ENCODE measurements at regions not wholly inside any gene's neighbourhood (a gene's known extent, or its start where the extent isn't known, plus 50 kb on each side); places are given as distances from the start of the nearest gene placed in this dataset.

DNA sequence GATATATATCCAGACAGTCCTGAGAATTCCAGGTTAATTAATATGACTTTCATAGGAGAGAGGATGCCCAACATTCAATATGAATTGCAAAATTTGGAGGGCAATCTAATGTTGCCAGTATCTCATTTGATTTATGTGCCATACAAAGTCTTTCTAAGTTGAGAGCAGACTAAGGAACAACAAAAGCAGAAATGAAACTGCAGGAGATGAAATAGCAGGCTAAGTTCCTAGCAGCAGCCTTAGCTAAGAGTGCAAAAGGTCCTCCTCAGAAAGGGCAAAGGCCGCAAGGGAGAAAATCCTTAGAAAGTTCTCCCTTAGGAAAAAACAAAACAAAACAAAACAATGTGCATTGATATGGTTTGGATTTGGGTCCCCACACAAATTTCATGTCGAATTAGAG, 602.9 kb upstream of the HTR2C start:
- TF ChIP-seq, protein P1, sequence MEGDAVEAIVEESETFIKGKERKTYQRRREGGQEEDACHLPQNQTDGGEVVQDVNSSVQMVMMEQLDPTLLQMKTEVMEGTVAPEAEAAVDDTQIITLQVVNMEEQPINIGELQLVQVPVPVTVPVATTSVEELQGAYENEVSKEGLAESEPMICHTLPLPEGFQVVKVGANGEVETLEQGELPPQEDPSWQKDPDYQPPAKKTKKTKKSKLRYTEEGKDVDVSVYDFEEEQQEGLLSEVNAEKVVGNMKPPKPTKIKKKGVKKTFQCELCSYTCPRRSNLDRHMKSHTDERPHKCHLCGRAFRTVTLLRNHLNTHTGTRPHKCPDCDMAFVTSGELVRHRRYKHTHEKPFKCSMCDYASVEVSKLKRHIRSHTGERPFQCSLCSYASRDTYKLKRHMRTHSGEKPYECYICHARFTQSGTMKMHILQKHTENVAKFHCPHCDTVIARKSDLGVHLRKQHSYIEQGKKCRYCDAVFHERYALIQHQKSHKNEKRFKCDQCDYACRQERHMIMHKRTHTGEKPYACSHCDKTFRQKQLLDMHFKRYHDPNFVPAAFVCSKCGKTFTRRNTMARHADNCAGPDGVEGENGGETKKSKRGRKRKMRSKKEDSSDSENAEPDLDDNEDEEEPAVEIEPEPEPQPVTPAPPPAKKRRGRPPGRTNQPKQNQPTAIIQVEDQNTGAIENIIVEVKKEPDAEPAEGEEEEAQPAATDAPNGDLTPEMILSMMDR (IDR thresholded peaks at IDR 0.05; ENCODE audit: low read length): no peak
- TF ChIP-seq EZH2 (IDR thresholded peaks at IDR 0.05; ENCODE audit: borderline replicate concordance, low read length): no peak

Measured in OCI-LY1 (cell line).